ENCODE measurements at regions not wholly inside any gene's neighbourhood (a gene's known extent, or its start where the extent isn't known, plus 50 kb on each side); places are given as distances from the start of the nearest gene placed in this dataset.

GRCh38 chr1:13926556-13926955 is 226.6 kb downstream of the PRDM2 start:
- DNase-seq: no peak

DNA sequence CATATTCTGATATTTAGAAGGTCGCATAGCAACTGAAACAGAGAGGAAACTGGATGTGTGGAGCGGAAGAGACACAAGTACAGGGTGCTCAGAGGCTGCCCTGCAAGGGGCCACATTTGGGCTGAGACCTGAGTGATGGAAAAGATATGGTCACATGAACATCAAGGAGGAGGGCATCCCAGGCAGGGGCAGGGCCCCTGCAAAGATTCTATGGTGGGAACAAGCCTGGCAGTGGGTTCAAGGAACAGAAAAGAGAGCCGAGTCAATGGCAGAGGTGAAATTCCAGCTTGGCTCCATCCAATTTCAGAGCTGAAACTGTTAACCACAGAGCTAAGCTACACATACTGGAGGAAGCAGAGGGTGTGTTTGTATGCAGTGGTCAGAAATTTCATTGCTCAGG is 227.7 kb downstream of the PRDM2 start:
- DNase-seq: no peak

DNA sequence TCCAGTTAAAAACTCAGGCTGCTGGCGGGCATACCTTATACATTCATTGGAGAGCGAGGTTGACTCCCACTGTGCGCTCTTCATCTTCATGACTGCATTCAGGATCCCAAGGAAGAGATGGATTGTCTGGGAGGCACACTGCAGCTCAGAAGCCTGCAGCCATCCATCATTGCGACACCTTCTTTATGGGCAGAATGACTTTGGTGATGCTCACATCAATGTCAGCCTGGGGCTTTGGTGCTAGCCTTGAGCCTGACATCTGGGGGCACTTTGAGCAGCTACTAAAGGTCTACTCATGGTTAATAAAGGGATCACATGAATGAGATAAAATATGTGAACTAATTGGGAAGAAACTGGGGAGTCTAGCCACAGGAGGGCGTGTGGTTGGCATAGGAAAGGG is 229.3 kb downstream of the PRDM2 start:
- no peak for DNase-seq

DNA sequence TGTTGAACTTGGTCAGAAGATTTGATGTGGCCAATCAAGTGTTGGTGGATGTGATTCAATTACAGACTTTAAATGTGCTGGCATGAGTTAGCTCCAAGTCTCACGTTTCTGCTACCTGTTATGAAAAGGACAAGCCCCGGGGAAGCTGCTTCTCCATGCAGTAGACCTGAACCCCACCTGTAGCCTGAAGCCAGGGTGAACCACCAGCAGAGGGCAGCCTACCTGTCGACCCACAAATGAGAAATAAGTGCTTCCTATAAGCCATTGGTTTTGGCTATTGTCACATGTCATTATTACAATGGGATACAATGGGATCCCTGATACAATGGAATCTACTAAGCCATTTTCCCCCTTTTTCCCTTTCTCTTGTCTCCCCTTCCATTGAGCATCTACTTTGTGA is 230.2 kb downstream of the PRDM2 start:
- DNase-seq: no peak

- no peak for DNase-seq
These were observed 231.2 kb downstream of the PRDM2 start for GRCh38 chr1:13931226-13931625.

GRCh38 chr1:13935336-13935735 is 235.3 kb downstream of the PRDM2 start:
- DNase-seq: peak; percentile 75

DNA sequence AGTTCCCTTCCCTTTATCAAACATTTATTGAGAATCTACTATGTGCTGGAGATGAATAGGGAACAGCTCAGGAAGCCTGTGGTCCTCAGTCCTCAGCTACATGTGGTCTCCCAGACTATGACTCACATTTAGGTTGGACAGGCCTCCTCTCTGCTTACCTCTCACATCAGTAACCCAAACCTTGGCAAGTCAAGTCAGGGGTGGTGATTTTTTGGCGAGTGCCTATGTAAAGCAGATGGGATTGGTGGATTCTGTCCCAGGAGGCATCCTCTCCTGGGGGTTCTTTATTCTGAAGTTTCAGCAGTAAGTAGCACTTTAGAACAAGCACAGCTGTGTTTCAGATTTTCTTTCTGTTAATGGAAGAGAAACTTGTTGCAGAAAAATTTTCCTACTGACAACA is 241.3 kb downstream of the PRDM2 start:
- DNase-seq: no peak

DNA sequence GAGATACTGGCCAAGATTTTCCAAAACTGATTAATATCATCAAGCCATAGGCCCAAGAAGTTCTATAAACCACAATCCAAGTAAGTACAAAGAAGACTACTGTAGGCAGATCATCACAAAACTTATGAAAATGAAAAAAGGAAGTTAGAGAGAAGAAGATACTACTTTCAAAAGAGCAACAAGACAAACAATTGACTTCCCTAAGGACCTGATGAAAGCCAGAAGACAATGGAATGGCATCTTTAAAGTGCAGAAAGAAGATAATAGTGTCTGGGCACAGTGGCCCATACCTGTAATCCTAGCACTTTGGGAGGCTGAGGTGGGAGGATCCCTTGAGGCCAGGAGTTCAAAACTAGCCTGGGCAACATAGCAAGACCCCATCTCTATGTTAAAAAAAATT is 243.1 kb downstream of the PRDM2 start:
- DNase-seq: no peak

DNA sequence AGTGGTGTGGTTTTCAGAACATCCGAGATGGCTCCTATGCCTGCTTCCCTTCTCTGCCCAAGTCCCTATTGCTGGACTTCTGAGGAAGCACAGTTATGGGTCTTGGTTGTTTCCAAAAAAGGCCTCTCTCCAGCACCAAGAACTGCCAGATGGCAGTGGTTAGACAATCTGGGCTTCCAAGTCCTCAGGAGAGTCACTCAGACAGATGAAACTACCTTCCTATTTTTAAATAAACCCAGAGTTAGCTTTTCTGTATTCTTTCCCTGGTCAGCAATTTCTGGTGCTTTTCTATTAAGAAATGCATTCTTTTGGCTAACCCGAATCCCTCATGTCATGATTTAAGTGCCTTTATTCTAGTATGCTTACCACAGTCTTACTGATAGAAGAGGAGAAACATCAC is 245.9 kb downstream of the PRDM2 start:
- DNase-seq: no peak

DNA sequence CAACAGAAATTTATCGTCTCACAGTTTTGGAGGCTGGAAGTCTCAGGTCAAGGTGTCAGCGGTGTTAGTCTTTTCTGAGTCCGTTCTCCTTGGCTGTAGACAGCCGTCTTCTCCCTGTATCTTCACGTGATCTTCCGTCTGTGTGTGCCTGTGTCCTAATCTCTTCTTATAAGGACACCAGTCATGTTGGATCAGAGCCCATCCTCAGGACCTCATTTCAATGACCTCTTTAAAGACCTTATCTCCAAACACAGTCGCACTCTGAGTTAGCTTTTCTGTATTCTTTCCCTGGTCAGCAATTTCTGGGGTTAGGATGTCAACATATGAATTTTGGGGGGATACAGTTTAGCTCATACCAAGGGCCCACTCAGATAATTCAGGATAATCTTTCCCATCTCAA is 247.7 kb downstream of the PRDM2 start:
- no peak for DNase-seq

DNA sequence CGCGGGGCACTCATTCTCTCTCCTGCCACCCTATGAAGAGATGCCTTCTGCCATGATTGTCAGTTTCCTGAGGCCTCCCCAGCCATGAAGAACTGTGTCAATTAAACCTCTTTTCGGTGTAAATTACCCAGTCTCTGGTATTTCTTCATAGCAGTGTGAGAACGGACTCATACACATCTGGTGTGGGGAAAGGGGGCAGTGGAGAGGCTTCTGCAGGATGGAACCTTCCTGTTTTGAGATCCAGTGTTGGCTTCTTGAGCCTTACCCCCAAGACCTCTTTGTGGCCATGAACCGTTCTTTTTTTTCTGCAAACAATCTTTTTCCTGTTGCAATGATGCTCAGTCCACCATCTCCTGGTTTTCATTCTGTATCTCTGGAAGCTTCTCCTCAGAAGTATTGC is 248.4 kb downstream of the PRDM2 start:
- DNase-seq: no peak

- DNase-seq: no peak
These were observed 249.0 kb downstream of the PRDM2 start for GRCh38 chr1:13948888-13949391.

DNA sequence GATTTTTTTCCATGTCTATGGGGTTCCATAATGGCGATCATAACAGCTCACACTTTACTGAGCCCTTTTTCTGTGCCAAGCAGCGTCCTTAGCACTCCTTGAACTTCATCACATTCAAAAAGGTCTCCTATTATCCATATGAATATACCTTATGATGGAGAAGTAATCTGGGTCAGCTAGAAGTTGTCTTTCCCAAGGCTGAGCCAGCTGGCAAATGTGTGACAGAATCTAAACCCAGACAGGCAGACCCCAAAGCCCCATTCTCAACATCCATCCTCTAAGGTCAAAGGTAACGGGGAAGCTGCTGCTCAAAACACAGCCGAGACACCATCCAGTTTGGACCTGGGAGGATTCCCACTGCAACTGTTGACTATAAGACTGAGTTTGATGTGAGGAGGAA is 249.6 kb downstream of the PRDM2 start:
- no peak for DNase-seq

GRCh38 chr1:13950637-13951036 is 250.6 kb downstream of the PRDM2 start:
- DNase-seq: no peak

GRCh38 chr1:13951793-13952751 is 252.1 kb downstream of the PRDM2 start:
- DNase-seq: no peak

DNA sequence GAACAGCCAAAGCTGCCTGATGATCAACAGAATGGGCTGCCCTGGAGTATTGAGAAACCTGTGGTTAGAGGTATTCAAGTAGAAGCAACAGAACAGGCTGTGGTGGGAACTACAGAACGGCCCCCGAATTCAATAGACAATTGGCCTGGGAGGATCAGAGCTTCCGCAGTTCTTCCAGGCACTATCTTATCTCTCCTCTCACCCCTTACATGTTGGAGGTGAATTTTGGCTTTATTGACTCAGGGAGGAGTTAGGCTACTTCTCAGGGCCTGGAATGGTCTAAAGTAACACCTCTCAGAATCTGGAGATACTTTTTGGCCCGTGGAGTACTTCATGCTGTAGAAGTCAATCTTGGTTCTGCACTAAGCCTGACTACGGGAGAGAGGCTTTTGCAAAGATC is 253.0 kb downstream of the PRDM2 start:
- no peak for DNase-seq

DNA sequence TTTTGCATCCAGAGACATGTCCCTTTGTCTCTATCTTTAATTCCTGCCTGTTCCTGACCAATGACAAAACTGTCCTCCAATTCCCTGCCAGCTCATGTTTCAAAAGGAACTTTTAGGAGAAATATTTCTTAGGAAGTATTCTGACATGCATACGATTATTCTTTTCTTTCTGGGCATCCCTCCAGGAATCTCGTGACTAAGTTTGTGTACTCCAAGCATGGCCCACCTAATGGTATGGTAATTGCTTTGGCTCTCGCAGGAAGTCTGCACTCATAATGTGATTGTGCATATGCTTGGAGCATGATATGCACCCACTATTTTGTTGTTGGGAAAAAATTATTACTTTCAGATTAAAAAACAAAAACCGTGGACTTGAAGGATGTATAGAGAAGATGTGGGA is 256.4 kb downstream of the PRDM2 start:
- DNase-seq: no peak

GRCh38 chr1:13960375-13960987 is 260.5 kb downstream of the PRDM2 start:
- DNase-seq: peak; percentile 72

DNA sequence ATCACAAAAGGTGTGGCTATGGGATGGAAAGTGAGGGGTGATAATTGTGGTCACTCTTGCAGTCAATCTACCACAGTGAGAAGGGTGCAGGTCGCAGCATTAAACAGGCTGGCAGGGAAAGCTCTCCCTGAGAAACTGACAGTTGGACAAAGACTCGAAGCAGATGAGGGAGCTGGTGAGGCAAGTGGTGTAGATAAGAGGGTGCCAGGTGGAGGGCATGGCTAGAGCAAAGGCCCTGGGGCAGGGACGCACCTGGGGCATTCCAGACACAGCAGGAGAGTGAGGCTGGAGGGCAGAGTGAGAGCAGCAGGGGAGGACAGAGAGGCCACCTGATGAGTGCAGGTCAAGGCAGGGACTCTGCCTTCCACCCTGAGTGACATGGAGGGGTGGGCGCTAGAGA is 264.8 kb downstream of the PRDM2 start:
- DNase-seq: no peak

GRCh38 chr1:13965770-13966398 is 265.9 kb downstream of the PRDM2 start:
- peak; percentile 73 for DNase-seq

DNA sequence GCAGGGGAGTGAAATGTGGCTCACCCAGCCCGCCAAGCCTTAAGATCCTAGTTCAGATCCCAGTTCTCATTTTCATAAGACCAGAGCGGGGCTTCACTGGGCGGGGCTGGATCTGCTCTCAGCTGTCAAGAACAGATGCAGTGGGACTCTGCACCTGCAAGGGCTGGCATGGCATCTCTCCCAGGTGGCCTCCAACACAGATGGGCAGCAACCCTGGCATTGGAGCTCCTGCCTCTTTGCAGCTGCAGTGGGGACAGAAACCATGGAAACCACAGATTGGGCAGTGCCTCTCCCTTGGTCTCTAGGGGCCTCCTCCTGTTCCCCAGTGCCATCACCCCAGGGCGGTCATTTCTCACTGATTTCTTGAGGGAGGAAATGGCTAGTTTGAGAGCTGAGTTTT is 267.7 kb downstream of the PRDM2 start:
- DNase-seq: no peak

DNA sequence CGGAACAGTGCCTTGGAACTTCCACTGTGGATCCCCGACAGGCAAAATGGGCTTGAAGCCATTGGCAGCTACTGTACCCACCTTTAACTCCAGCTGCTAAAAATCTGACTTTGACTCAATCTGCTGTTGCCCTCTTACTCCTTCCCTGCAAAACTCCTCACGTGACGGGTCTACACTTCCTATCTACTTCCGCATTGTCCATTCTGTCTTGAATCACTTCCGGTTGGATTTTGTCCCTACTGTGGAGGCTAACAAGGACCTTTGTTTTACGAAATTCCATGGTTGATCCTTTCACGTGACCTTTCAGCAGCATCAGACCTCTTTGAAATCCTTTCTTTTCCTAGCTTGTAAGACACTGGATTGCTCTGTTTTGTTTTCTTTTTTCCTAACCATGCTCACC is 268.4 kb downstream of the PRDM2 start:
- no peak for DNase-seq

DNA sequence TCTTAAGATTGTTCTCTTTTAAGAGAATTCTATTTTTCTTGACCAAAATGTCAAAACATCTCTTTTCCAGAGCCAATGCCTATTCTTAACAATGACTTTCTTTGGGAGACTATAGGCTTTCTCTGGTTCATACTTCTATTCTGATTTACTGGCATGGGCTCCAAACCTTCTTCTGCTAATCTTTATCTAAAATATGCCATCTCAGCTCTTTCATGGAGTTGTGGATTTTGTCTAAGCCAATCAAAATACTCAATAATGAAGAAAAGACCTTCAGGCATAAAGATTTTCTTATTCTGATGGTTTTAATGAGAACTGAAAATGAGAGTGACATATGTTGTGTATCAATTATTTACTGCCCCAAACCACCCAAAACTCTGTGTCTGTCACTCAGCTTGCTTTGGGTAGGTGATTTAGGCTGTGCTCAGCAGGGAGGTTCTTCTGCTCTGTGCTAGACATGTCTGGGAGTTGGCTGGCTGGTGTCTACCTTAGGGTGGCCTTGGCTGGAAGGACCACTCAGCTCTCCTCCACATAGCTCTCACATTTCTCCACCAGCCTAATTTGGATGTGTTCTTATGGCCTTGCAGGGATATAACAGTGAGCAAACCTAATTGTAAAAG is 270.8 kb downstream of the PRDM2 start:
- DNase-seq: no peak
